Left ventricle myocardium inferior (tissue), 1 donor: ENCODE measurements at regions not wholly inside any gene's neighbourhood (a gene's known extent, or its start where the extent isn't known, plus 50 kb on each side); places are given as distances from the start of the nearest gene placed in this dataset.

Experiments used
- DNase-seq: peaks from one replicate; pipeline ENCODE4 v3.0.0-alpha.2; 2020
- H3K27ac ChIP-seq: fragments of 200-600 bp; replicated peaks from 2 replicates; pipeline ENCODE4 v1.8.0; 2021
- H3K27me3 ChIP-seq: fragments of 200-600 bp; 2 replicates; pipeline ENCODE4 v1.8.0; 2021; ENCODE audit warnings: low read depth
- H3K36me3 ChIP-seq: fragments of 200-600 bp; 2 replicates; pipeline ENCODE4 v1.8.0; 2021
- H3K4me1 ChIP-seq: fragments of 200-600 bp; 2 replicates; pipeline ENCODE4 v1.8.0; 2021
- H3K4me3 ChIP-seq: fragments of 200-600 bp; 2 replicates; pipeline ENCODE4 v1.8.0; 2021; ENCODE audit warnings: mild to moderate bottlenecking, moderate library complexity
- H3K9me3 ChIP-seq: fragments of 200-600 bp; replicated peaks from 2 replicates; pipeline ENCODE4 v1.8.0; 2021
- CTCF ChIP-seq: fragments of 200-600 bp; IDR thresholded peaks from 2 replicates; pipeline ENCODE4 v1.8.0; 2021; ENCODE audit warnings: antibody characterized with exemption, mild to moderate bottlenecking, borderline replicate concordance
- intact Hi-C: fragments of 100-400 bp; cut with micrococcal nuclease; formaldehyde crosslinking; loops from one replicate; pipeline ENCODE4 v1.11.0; 2022
- donor health status: DM: no; HTN: yes; CAD: no; lungs with severe emphysema.

GRCh38 chr18:77772177-77772576 is 522.5 kb downstream of the GALR1 start:
- Histone ChIP-seq H3K9me3 (no peaks in the 10 kb centered on the region), H3K36me3 (no peaks in the 10 kb centered on the region), H3K27me3 (peaks cover 28% of the 10 kb centered on the region), H3K27ac (no peak overlapping the region), H3K4me3 (no peak overlapping the region), H3K4me1 (no peaks in the 10 kb centered on the region)
- TF ChIP-seq CTCF = no peak
- DNase-seq = no peak
- intact Hi-C loops = no loop called here

GRCh38 chr18:77776104-77776503 is 526.5 kb downstream of the GALR1 start:
- intact Hi-C loops = no loop called here
- Histone ChIP-seq H3K9me3 (no peaks in the 10 kb centered on the region), H3K27ac (no peak overlapping the region), H3K4me3 (no peak overlapping the region), H3K27me3 (peaks cover 30% of the 10 kb centered on the region), H3K4me1 (no peaks in the 10 kb centered on the region), H3K36me3 (no peaks in the 10 kb centered on the region)
- DNase-seq = no peak
- no peak for TF ChIP-seq CTCF

- no peak for DNase-seq
- H3K36me3 ChIP-seq = no peaks in the 10 kb centered on the region
- TF ChIP-seq CTCF = no peak
Measured at GRCh38 chr18:77777163-77777562, 527.5 kb downstream of the GALR1 start.

GRCh38 chr18:77784759-77785379 is 535.2 kb downstream of the GALR1 start:
- no peak overlapping the region for H3K4me3 ChIP-seq
- H3K4me1 ChIP-seq = no peaks in the 10 kb centered on the region
- intact Hi-C loops = no loop called here
- H3K9me3 ChIP-seq = no peaks in the 10 kb centered on the region
- peaks cover 20% of the 10 kb centered on the region for H3K27me3 ChIP-seq
- no peak for DNase-seq
- TF ChIP-seq CTCF = no peak
- no peaks in the 10 kb centered on the region for H3K36me3 ChIP-seq
- H3K27ac ChIP-seq = no peak overlapping the region

More at GRCh38 chr18:77777163-77777562, 527.5 kb downstream of the GALR1 start:
- intact Hi-C loops = no loop called here
- Histone ChIP-seq H3K27me3 (peaks cover 20% of the 10 kb centered on the region), H3K4me3 (no peak overlapping the region), H3K4me1 (no peaks in the 10 kb centered on the region), H3K9me3 (no peaks in the 10 kb centered on the region), H3K27ac (no peak overlapping the region)

GRCh38 chr18:77785415-77785975 is 535.8 kb downstream of the GALR1 start:
- no peak for DNase-seq
- H3K4me1 ChIP-seq = no peaks in the 10 kb centered on the region
- TF ChIP-seq CTCF = no peak

More at GRCh38 chr18:77785415-77785975, 535.8 kb downstream of the GALR1 start:
- no peak overlapping the region for H3K27ac ChIP-seq
- intact Hi-C loops = no loop called here
- H3K36me3 ChIP-seq = no peaks in the 10 kb centered on the region
- peaks cover 23% of the 10 kb centered on the region for H3K27me3 ChIP-seq
- H3K9me3 ChIP-seq = no peaks in the 10 kb centered on the region
- no peak overlapping the region for H3K4me3 ChIP-seq
